Esophagus squamous epithelium (tissue), 5 donors: ENCODE measurements at regions not wholly inside any gene's neighbourhood (a gene's known extent, or its start where the extent isn't known, plus 50 kb on each side); places are given as distances from the start of the nearest gene placed in this dataset.
"Not testable (repeated sequence)": the region's sequence is repeated elsewhere in the genome, so short reads cannot be mapped to it uniquely, and the experiment has no call there.

Source experiments
- DNase-seq: peaks from one replicate; lab custom pipeline; 2025; lab: John Stamatoyannopoulos, UW
- H3K27ac ChIP-seq, 4 donors: fragments of 200-600 bp; sonication (generic); one replicate each; pipeline ENCODE4 v1.5.1; 2016 to 2019; ENCODE audit warnings: mild to moderate bottlenecking in 1 of 4
- H3K27me3 ChIP-seq, 4 donors: fragments of 200-600 bp; sonication (generic); 1 replicate in 3 of 4; 2 replicates in 1 of 4; pipeline versions ENCODE4 v1.5.1 to v1.6.0; 2017 to 2021; ENCODE audit warnings: antibody characterized with exemption in 1 of 4
- H3K36me3 ChIP-seq, 3 donors: fragments of 200-600 bp; sonication (generic); one replicate each; pipeline ENCODE4 v1.5.1; 2016 to 2019
- H3K4me1 ChIP-seq, 3 donors: fragments of 200-600 bp; sonication (generic); one replicate each; pipeline ENCODE4 v1.5.1; 2017 to 2019
- H3K4me3 ChIP-seq, 4 donors: fragments of 200-600 bp; sonication (generic); 1 replicate in 3 of 4; 2 replicates in 1 of 4; pipeline ENCODE4 v1.5.1; 2016 to 2019; ENCODE audit warnings: mild to moderate bottlenecking in 2 of 4, moderate library complexity in 1 of 4
- H3K9me3 ChIP-seq, 3 donors: fragments of 200-600 bp; sonication (generic); one replicate each; pipeline ENCODE4 v1.5.1; 2016 to 2019
- WGBS, 2 donors: methylation state at CpG; one replicate each; pipeline ENCODE4 v1.1.5; 2018; 5-methylcytosine and 5-hydroxymethylcytosine counted together
- intact Hi-C: fragments of 100-400 bp; cut with DNase I; formaldehyde crosslinking; loops from one replicate; pipeline ENCODE4 v1.15.0; 2022
- donor health status: DM: yes; HTN: yes; CAD: no.

DNA sequence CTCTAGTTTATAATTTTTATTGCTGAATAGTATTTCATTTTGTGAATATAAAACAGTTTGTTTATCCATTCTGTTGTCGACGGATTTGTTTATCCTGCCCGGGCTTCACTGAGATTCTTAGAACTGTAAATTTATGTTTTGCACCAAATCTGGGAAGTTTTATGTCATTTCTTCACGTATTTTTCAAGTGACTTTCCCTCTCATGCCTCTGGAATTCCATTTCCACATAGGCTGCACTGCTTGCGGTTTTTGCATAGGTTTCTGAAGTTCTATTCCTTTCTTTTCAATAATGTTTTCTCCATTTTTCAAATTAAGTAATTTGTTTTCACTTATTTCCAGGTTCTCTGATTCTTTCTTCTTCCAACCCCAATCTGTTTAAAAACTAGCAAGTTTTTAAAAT is 132.4 kb upstream of the ZNF469 start:
- H3K27me3 ChIP-seq, intact Hi-C loops, DNase-seq, H3K36me3 ChIP-seq, H3K4me1 ChIP-seq, H3K9me3 ChIP-seq, H3K4me3 ChIP-seq, H3K27ac ChIP-seq: not testable (repeated sequence)
- WGBS, 2 donors, result 79 to 81% methylated on average over 5 of the region's 5 CpGs

DNA sequence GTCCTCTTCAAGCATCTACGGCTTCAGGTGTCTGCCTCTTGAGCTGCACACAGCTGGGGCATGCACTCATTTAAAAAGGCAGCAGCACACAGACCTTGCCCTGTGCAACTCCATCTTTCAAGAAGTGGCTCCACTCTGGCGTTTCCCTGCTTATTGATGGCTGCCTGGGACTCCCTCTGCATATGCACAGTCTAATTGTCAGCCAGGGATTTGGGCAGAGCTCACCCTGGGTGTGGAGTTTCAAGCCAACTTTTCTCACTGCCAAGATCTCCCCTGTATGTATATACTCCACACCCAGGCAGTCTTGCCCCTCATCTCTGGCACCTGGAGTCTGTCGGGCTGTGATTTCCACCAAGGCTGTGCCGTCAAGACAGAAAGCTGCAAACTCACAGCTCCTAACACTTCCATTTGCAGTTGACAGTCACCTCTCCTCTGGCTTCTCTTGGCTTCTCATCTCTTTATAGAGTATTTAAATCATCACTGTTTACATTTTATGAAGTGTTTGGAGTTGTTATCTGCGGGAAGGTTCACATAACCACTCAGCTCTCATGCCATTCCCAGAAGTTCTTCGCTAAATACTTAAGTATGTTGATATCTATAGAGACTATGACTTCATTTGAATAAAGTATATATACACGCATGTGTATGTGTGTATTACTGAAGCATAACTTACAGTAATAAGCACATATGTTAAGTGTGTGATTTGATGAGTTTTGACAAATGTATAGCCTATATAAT is 130.5 kb upstream of the ZNF469 start:
- H3K4me1 ChIP-seq, H3K27ac ChIP-seq, H3K27me3 ChIP-seq, H3K9me3 ChIP-seq, DNase-seq, H3K4me3 ChIP-seq, H3K36me3 ChIP-seq, intact Hi-C loops: not testable (repeated sequence)
- WGBS, 2 donors, result 56 to 60% methylated on average over 3 of the region's 7 CpGs

DNA sequence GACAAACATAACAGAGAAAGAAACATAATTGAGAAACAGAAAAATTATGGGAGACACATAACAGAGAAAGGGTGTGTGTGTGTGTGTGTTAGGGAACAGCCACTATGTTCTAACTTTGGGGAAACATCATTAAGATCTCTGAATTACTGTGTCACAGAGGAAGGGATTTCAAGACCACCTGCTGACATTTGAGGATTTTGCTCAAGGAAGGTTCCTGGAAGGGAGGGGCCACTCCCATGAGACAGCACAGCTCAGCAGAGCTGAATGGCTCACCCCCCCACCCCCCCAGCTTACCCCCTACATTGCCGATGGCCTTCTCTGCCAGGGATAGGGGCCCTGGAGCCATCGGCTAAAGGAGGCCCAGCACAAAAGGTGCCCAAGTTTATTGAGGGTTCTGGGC is 124.6 kb upstream of the ZNF469 start:
- DNase-seq, H3K36me3 ChIP-seq, H3K4me3 ChIP-seq, H3K9me3 ChIP-seq, intact Hi-C loops, H3K27ac ChIP-seq: not testable (repeated sequence)
- WGBS, 2 donors, result no CpG with 5 or more reads among the region's 2 CpGs
- H3K4me1 ChIP-seq, result peaks cover 0 to 23% (median 4%) of the 10 kb centered on the region in 3 donors
- H3K27me3 ChIP-seq, result peaks cover 0 to 38% (median 1%) of the 10 kb centered on the region in 4 donors

DNA sequence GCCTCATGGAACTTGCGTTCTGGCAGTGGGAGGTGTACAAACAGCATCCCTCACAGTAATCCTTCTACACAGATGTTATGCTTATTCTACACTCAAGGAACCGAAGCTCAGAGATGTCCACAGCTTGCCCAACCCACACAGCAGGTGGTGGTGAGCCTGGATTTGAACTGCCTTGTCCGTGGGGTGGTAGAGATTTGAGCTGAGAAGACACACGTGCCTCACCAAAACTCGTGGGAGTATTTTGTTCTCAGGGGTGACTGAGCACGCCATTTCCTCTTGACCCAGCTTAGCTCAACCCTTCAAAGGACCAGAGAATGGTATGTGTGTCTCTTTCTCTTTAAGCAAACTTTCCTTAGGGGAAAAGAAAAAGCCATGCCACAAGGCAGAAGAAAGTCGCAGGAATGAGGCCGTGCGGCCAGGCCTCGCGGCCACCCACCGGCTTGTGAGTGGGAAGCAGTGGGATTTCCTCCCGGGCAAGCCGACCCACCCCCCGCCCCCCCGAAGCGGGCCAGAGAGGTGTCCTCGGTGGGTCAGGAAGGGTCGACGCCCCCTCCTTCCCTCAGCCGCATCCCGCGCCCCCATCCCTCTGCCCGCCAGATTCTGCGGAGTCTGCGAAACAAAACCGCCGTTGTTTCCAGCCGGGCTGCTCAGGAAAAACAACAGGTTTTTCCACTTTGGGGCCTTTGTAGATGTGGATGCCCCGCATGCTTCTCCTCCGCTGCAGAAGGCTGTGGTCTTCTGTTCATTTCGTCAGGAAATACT is 123.8 kb upstream of the ZNF469 start:
- H3K27me3 ChIP-seq, result peaks cover 0 to 43% (median 1%) of the 10 kb centered on the region in 4 donors
- intact Hi-C loops, DNase-seq, H3K36me3 ChIP-seq, H3K27ac ChIP-seq, H3K9me3 ChIP-seq, H3K4me3 ChIP-seq: not testable (repeated sequence)
- peaks cover 0 to 31% (median 4%) of the 10 kb centered on the region in 3 donors for H3K4me1 ChIP-seq
- 28 to 69% methylated on average over 6 to 7 of the region's 32 CpGs for WGBS, 2 donors

DNA sequence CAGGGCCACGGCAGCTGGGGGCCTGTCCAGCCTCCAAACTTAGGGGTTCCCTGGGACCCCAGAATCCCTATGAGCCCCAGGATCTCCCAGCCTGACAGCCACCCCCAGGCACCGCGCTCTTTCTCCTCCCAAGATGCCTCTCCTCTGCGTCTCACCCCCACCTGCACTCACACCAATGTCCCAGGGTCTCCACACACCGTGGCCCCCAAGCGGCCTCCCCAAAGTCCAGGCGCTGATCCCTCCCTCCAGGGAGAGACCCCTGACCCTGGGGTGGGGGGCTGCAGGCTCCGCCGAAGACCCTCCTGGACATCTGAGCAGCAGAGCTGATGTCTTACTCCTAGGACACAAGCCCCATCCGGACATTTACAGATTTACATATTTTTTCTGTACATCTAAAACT is 123.2 kb upstream of the ZNF469 start:
- H3K4me3 ChIP-seq, H3K27ac ChIP-seq, H3K9me3 ChIP-seq, intact Hi-C loops, DNase-seq, H3K36me3 ChIP-seq: not testable (repeated sequence)
- Histone ChIP-seq H3K4me1 (peaks cover 1 to 36% (median 5%) of the 10 kb centered on the region in 3 donors), H3K27me3 (peaks cover 0 to 44% (median 1%) of the 10 kb centered on the region in 4 donors)
- WGBS, 2 donors, result 66 to 75% methylated on average over 10 of the region's 10 CpGs

DNA sequence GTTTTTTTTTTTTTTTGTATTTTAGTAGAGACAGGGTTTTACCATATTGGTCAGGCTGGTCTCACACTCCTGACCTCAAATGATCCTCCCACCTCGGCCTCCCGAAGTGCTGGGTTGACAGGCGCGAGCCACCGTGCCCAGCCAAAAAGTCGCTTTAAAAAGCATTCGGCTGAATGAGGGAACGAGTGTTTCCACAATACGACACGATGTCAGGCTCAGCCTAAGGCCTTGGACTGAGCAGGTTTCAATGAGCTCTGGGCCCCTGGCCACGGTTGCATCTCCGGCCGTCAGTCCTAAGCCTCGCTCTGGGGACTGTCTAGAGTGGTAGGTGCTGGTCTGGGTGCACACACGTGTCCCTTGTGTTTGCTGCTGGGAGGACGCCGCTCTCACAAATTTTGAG is 122.6 kb upstream of the ZNF469 start:
- WGBS, 2 donors, result 88 to 91% methylated on average over 6 to 17 of the region's 17 CpGs
- intact Hi-C loops, result not testable (repeated sequence)

DNA sequence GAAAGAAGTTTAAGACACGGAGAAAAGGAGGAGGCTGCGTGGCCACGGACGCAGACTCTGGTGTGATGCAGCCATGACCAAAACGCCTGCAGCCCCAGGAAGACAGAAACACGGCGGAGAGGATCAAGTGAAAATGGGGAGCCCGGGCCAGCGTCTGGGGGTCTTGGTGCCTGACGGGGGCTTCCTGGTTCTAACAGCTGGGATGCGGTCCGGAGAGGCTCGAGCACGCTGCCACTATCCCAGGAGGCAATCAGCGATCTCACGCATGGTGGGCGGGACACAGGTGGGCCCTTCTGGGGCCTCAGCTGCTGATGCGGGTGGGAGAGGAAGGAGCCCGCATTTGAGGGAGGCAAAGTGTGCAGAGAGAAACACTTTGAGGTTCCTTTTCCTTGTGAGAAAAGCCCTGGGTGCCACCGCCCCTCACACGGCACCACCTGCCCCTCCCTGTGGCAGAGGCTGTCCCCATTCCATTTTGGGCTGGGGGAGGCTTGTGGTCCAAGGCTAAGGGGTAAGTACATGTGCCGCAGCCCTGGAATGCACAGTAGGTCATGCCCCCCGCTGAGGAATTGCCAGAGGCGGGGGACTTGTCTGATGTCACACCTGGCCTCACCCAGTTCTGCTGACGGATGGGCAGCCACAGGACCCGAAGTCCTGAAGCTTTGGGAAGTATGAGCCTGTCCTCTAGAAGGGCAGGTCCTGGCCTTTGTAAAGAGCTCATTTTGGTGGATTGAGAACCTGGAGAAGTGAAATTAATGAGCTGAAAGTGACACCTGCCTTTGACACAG is 121.7 kb upstream of the ZNF469 start:
- H3K4me3 ChIP-seq, H3K9me3 ChIP-seq, intact Hi-C loops, H3K27ac ChIP-seq, DNase-seq, H3K36me3 ChIP-seq: not testable (repeated sequence)
- H3K4me1 ChIP-seq, result peaks cover 11 to 52% (median 15%) of the 10 kb centered on the region in 3 donors
- WGBS, 2 donors, result 92 to 95% methylated on average over 17 of the region's 26 CpGs
- peaks cover 0 to 48% (median 1%) of the 10 kb centered on the region in 4 donors for H3K27me3 ChIP-seq

More for the DNA sequence above, 122.6 kb upstream of the ZNF469 start:
- not testable (repeated sequence) for H3K27ac ChIP-seq, H3K4me3 ChIP-seq, DNase-seq, H3K9me3 ChIP-seq, H3K36me3 ChIP-seq
- Histone ChIP-seq H3K27me3 (peaks cover 0 to 44% (median 1%) of the 10 kb centered on the region in 4 donors), H3K4me1 (peaks cover 5 to 43% (median 8%) of the 10 kb centered on the region in 3 donors)

DNA sequence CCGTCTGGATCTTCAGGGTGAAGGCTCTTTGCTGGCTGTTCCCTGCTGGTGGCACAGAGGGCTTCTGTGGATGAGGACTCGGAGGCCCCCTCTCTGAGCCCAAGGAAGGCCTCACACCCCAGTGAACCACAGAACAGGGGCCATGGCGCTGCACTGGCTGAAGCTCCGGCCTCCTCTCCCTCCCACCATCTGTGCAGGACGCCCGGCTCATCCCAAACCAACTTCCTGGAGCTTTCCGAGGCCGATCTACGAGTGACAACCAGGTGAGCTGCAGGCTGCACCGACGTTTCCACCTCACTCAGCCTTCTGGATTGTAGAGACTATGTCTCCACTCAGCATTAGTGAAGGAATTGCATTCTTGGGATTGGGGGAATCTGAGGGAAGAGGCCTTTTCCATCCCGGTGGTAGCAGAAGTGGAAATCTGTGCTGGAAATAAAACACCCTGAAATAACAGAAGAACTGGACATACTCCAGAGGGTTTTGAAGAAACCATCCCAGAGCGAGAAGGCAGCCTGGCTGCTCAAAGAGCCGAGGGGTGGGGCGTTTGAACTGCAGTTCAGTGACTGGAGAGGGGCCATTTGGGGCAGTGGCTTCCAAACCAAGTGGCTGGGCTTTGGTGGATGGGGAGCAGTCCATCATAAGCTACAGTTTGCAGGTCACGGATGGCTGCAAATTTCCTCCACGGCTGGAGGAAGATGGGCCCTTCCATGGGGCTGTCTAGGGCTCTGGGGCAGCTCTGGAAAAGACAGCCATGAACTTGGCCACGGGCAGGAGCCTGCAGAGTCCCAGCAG is 120.7 kb upstream of the ZNF469 start:
- intact Hi-C loops, H3K36me3 ChIP-seq, H3K4me3 ChIP-seq, DNase-seq, H3K9me3 ChIP-seq: not testable (repeated sequence)
- H3K27ac ChIP-seq, result peak overlapping the region in 2 of 4 donors; percentile 65
- WGBS, 2 donors, result 76 to 80% methylated on average over 11 to 13 of the region's 18 CpGs
- peaks cover 11 to 52% (median 15%) of the 10 kb centered on the region in 3 donors for H3K4me1 ChIP-seq
- H3K27me3 ChIP-seq, result peaks cover 0 to 50% (median 1%) of the 10 kb centered on the region in 4 donors

DNA sequence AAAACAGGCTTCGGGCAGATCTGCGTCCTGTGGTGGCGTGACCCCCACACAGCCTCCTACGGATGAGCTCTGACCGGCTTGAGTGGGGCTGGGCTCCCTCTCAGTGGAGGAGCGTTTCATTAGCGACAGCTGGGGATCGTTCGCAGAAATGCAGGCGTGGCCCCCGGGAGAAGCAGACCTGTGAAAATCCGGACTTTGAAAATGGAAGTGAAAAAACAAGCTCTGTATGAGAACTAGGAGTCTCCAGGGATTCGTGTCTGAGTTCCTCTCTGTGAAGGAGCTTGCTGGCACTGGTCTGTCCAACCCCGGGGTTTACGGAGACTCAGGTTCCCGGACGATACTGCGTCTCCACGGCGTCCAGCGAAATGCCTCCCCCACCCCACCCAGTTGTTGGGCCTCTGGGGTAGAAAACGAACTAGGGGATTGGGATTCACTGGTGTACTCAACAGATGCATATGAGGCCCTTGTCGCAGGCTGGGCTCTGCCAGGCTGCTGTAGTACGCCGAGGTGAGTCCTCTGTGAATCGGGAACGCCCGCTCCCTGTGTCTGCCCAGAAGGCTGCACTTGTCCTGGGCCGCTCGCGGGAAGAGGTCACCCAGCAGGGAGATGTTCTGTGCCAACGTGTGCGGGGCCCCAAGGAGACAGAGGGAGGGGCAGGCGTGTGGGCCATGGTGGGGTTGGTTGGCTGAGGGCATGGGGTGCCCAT is 119.7 kb upstream of the ZNF469 start:
- peak overlapping the region; percentile 30 to 70 (median 50) for H3K27ac ChIP-seq
- DNase-seq, result not testable (repeated sequence)
- WGBS, 2 donors, result 68 to 72% methylated on average over 9 to 14 of the region's 34 CpGs

DNA sequence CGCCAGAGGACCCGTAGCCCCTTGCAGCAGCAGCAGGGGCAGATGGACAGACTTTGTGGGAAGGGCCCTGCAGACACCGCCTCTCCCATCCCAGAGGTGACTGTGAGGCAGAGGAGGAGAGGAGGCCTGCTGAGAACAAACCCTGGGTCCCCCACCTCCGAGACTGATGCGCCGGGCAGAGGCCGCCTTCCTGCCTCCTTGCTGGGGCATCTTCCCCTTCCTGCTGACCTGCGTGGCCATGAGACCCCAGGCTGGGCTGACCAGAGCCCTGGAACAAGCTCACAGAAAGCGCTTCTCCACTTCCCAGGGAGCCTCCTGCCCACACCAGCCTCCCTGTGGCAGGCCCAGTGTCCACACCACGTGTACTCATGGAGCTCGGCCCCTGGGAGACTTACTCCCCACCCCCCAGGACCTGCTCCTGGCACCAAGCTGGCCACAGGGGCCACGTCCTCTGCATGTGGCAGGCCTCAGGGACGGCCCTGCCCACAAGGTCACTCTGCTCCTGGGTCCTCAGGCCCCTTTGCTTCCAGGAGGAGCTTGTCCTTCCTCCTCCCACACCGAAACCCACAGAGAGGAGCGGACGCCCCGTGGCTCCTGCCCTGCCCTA is 119.0 kb upstream of the ZNF469 start:
- Histone ChIP-seq H3K4me1 (peaks cover 11 to 52% (median 15%) of the 10 kb centered on the region in 3 donors), H3K27ac (peak overlapping the region in 1 of 4 donors; percentile 36), H3K27me3 (peaks cover 0 to 53% (median 1%) of the 10 kb centered on the region in 4 donors)
- H3K4me3 ChIP-seq, DNase-seq, intact Hi-C loops, H3K36me3 ChIP-seq, H3K9me3 ChIP-seq: not testable (repeated sequence)
- WGBS, 2 donors, result 100% methylated on average over 2 of the region's 17 CpGs; no CpG with 5 or more reads in 1 of the 2 donors

More for the DNA sequence above, 119.7 kb upstream of the ZNF469 start:
- Histone ChIP-seq H3K4me1 (peaks cover 11 to 52% (median 15%) of the 10 kb centered on the region in 3 donors), H3K27me3 (peaks cover 0 to 57% (median 1%) of the 10 kb centered on the region in 4 donors)
- H3K9me3 ChIP-seq, H3K36me3 ChIP-seq, intact Hi-C loops, H3K4me3 ChIP-seq: not testable (repeated sequence)
